ENCODE measurements at regions not wholly inside any gene's neighbourhood (a gene's known extent, or its start where the extent isn't known, plus 50 kb on each side); places are given as distances from the start of the nearest gene placed in this dataset.

DNA sequence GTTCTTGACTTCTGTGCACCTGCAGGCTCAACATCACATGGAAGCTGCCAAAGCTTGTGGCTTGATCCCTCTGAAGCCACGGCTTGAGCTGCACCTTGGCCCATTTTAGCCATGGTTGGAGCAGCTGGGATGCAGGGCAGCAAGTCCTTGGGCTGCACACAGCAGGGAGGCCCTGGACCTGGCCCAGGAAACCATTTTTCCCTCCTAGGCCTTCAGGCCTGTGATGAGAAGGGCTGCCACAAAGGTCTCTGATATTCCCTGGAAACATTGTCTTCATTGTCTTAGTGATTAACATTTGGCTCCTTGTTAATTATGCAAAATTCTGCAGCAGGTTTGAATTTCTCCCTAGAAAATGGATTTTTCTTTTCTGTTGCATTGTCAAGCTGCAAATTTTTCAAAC, 394.1 kb upstream of the FAR2 start:
- no peak for TF ChIP-seq CTCF (IDR thresholded peaks at IDR 0.05)
- TF ChIP-seq EZH2phosphoT487 (IDR thresholded peaks at IDR 0.05) = no peak
- no peak for TF ChIP-seq EZH2 (IDR thresholded peaks at IDR 0.05)
